ENCODE measurements at regions not wholly inside any gene's neighbourhood (a gene's known extent, or its start where the extent isn't known, plus 50 kb on each side); places are given as distances from the start of the nearest gene placed in this dataset.

DNA sequence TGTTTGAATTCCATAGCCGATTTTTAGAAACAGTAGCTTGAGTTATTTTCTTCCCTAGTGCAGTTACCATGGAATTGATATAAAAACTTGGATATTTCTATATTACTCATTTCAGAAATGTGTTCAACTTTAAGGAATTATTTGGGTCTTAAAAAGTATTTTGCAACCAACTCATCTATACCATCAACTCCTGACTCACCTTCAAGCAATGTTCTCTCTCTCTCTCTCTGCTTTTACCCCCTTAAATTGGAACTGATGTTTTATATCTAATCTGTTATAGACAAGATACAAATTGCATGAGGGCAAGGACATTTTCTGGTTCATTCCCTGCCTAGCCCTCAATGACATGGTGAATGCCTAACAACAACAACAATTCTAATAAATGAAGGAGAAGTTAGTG is 214.7 kb upstream of the NRIP1 start:
- TF ChIP-seq, protein P1, sequence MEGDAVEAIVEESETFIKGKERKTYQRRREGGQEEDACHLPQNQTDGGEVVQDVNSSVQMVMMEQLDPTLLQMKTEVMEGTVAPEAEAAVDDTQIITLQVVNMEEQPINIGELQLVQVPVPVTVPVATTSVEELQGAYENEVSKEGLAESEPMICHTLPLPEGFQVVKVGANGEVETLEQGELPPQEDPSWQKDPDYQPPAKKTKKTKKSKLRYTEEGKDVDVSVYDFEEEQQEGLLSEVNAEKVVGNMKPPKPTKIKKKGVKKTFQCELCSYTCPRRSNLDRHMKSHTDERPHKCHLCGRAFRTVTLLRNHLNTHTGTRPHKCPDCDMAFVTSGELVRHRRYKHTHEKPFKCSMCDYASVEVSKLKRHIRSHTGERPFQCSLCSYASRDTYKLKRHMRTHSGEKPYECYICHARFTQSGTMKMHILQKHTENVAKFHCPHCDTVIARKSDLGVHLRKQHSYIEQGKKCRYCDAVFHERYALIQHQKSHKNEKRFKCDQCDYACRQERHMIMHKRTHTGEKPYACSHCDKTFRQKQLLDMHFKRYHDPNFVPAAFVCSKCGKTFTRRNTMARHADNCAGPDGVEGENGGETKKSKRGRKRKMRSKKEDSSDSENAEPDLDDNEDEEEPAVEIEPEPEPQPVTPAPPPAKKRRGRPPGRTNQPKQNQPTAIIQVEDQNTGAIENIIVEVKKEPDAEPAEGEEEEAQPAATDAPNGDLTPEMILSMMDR (IDR thresholded peaks at IDR 0.05): no peak
- no peak for TF ChIP-seq POLR2A (IDR thresholded peaks at IDR 0.05)

All from heart left ventricle (tissue), 13 donors.